ENCODE measurements at regions not wholly inside any gene's neighbourhood (a gene's known extent, or its start where the extent isn't known, plus 50 kb on each side); places are given as distances from the start of the nearest gene placed in this dataset.

DNA sequence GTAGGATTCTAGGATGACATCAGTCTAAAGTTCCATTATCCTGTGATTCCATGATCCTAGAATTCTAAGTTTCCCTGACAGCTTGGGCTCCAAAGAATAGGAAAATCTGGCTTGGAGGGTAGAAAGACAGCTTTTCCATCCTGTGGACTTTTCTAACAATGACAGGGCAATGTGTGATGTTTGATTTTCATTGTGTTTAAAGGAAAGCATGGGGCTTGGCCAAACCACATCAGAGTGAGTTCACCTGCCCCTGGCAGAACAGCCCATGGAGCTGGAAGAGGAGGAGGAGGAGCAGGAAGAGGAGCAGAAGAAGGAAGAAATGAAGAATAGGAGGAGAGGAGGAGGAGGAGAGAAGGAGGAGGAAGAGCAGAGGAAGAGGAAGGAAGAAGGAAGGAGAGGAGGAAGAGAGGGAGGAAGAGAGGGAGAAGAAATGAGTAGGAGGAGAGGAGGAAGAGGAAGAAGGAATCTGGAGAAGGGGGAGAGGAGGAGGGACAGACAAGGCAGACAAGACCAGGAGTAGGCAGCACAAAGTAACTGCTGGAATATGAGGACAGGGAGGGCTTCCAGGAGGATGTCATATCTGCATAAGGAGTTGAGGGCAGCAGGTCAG lies 53.1 kb upstream of the WNT11 start:
- POLR2A ChIA-PET: no interaction called here
- H3K9me2 ChIP-seq (ENCODE audit: insufficient read depth, low read length): no peaks in the 10 kb centered on the region
- BruUV-seq (replicated peaks): no TSS peak

DNA sequence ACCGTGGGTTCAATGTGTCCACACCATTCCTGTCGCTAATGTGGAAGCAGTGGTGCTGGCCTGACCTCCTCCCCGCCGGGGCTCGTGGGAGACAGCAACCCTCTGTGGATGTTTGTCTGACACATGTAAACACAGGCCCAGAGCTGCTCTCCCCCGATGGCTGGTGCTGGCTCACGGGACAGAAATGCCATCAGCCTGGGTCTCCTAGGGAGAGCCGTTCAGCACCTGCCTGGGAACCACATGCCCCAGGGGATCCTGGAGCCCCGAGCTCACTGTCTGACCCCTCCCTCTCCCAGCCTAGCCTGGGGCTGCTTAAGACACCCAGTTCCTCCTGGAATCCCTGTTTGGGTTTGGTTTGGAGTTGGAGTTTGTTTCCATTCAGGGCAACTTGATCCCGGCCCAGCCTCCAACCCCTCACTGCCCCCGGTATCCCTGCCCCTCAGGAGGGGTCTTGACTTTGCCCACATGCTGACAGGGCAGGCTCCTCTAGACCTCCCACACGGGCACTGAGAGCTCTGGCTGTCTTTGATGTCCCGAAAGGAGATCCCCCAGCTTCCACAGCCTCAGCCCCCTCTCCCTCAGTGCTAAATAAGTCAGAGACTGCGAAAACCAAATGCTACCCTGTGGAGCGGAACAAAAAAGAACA lies 50.9 kb upstream of the WNT11 start:
- Histone ChIP-seq H3K4me3 (ENCODE audit: low read depth, low read length, poor library complexity, severe bottlenecking) (no peak overlapping the region), H3K9me3 (ENCODE audit: low read length) (no peaks in the 10 kb centered on the region), H3K4me2 (ENCODE audit: low read length) (no peak overlapping the region), H3K36me3 (ENCODE audit: insufficient read depth, low read length) (no peaks in the 10 kb centered on the region), H3K27ac (ENCODE audit: low read depth, low read length, poor library complexity, severe bottlenecking) (no peak overlapping the region), H3K9me2 (ENCODE audit: insufficient read depth, low read length) (no peaks in the 10 kb centered on the region), H3K79me2 (ENCODE audit: insufficient read depth, low read depth, low read length) (no peaks in the 10 kb centered on the region), H2AFZ (ENCODE audit: low read length) (no peak overlapping the region), H3K4me1 (ENCODE audit: insufficient read depth, low read length, poor library complexity, severe bottlenecking) (no peaks in the 10 kb centered on the region), H4K20me1 (ENCODE audit: insufficient read depth, low read length) (no peaks in the 10 kb centered on the region)
- TF ChIP-seq, protein P1, sequence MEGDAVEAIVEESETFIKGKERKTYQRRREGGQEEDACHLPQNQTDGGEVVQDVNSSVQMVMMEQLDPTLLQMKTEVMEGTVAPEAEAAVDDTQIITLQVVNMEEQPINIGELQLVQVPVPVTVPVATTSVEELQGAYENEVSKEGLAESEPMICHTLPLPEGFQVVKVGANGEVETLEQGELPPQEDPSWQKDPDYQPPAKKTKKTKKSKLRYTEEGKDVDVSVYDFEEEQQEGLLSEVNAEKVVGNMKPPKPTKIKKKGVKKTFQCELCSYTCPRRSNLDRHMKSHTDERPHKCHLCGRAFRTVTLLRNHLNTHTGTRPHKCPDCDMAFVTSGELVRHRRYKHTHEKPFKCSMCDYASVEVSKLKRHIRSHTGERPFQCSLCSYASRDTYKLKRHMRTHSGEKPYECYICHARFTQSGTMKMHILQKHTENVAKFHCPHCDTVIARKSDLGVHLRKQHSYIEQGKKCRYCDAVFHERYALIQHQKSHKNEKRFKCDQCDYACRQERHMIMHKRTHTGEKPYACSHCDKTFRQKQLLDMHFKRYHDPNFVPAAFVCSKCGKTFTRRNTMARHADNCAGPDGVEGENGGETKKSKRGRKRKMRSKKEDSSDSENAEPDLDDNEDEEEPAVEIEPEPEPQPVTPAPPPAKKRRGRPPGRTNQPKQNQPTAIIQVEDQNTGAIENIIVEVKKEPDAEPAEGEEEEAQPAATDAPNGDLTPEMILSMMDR (conservative IDR thresholded peaks at IDR 0.05; ENCODE audit: low read length): no peak
- no peak for TF ChIP-seq EZH2phosphoT487 (IDR thresholded peaks at IDR 0.05; ENCODE audit: borderline replicate concordance, low read depth, low read length)
- intact Hi-C loops (cut with micrococcal nuclease; ENCODE audit: unreplicated experiment): no loop called here
- DNase-seq (ENCODE audit: low spot score): no peak
- BruUV-seq (replicated peaks): no TSS peak
- POLR2A ChIA-PET: no interaction called here
- CTCF ChIA-PET (ENCODE audit: unreplicated experiment): no interaction called here

More for the DNA sequence above, 53.1 kb upstream of the WNT11 start:
- Histone ChIP-seq H3K4me3 (ENCODE audit: low read depth, low read length, poor library complexity, severe bottlenecking) (no peak overlapping the region), H2AFZ (ENCODE audit: low read length) (no peak overlapping the region), H3K9me3 (ENCODE audit: low read length) (no peaks in the 10 kb centered on the region), H4K20me1 (ENCODE audit: insufficient read depth, low read length) (no peaks in the 10 kb centered on the region), H3K27ac (ENCODE audit: low read depth, low read length, poor library complexity, severe bottlenecking) (no peak overlapping the region), H3K4me1 (ENCODE audit: insufficient read depth, low read length, poor library complexity, severe bottlenecking) (no peaks in the 10 kb centered on the region), H3K4me2 (ENCODE audit: low read length) (no peak overlapping the region), H3K36me3 (ENCODE audit: insufficient read depth, low read length) (no peaks in the 10 kb centered on the region), H3K79me2 (ENCODE audit: insufficient read depth, low read depth, low read length) (no peaks in the 10 kb centered on the region)
- intact Hi-C loops (cut with micrococcal nuclease; ENCODE audit: unreplicated experiment): no loop called here
- DNase-seq (ENCODE audit: low spot score): no peak
- TF ChIP-seq, protein P1 (conservative IDR thresholded peaks at IDR 0.05; ENCODE audit: low read length): no peak
- no peak for TF ChIP-seq EZH2phosphoT487 (IDR thresholded peaks at IDR 0.05; ENCODE audit: borderline replicate concordance, low read depth, low read length)
- CTCF ChIA-PET (ENCODE audit: unreplicated experiment): no interaction called here

DNA sequence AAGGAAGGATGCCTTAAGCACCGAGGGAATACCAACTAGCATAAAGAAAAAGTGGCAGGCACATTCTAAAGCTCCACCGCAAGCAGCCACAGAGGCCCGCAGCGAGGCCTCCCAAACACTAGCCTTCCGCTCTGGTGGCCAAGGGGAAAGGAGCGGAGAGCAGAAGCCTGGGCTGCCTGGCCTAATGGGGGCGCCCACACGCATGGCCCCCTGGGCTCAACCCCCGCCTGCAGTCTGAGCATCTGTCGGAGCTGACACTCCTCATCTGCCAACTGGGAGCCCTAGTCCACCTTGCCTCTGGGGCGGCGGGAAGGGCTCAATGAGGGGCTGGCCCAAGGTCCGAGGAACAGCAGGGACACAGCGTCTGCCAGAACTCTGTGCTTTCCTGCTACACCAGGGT lies 50.1 kb upstream of the WNT11 start:
- Histone ChIP-seq H3K9me3 (ENCODE audit: low read length) (no peaks in the 10 kb centered on the region), H3K9me2 (ENCODE audit: insufficient read depth, low read length) (no peaks in the 10 kb centered on the region), H3K36me3 (ENCODE audit: insufficient read depth, low read length) (no peaks in the 10 kb centered on the region), H3K27ac (ENCODE audit: low read depth, low read length, poor library complexity, severe bottlenecking) (no peak overlapping the region), H3K79me2 (ENCODE audit: insufficient read depth, low read depth, low read length) (no peaks in the 10 kb centered on the region), H3K4me3 (ENCODE audit: low read depth, low read length, poor library complexity, severe bottlenecking) (no peak overlapping the region), H3K4me1 (ENCODE audit: insufficient read depth, low read length, poor library complexity, severe bottlenecking) (no peaks in the 10 kb centered on the region), H2AFZ (ENCODE audit: low read length) (no peak overlapping the region), H4K20me1 (ENCODE audit: insufficient read depth, low read length) (no peaks in the 10 kb centered on the region), H3K4me2 (ENCODE audit: low read length) (no peak overlapping the region)
- ChIA-PET CTCF (ENCODE audit: unreplicated experiment) (interaction anchor here (1.1 kb wide), 1 partner anchor 16 kb away, joined by 3 read pairs; no protein-coding TSS in a partner anchor), POLR2A (no interaction called here)
- no TSS peak for BruUV-seq (replicated peaks)
- intact Hi-C loops (cut with micrococcal nuclease; ENCODE audit: unreplicated experiment): no loop called here
- TF ChIP-seq EZH2phosphoT487 (IDR thresholded peaks at IDR 0.05; ENCODE audit: borderline replicate concordance, low read depth, low read length): no peak
- TF ChIP-seq, protein P1 (conservative IDR thresholded peaks at IDR 0.05; ENCODE audit: low read length): no peak
- DNase-seq (ENCODE audit: low spot score): no peak
